GM21528 (cell line): ENCODE measurements at regions not wholly inside any gene's neighbourhood (a gene's known extent, or its start where the extent isn't known, plus 50 kb on each side); places are given as distances from the start of the nearest gene placed in this dataset.
"Not testable (repeated sequence)": the region's sequence is repeated elsewhere in the genome, so short reads cannot be mapped to it uniquely, and the experiment has no call there.

Experiments
- ATAC-seq: cut with Tn5 transposase; IDR thresholded peaks from one replicate; pipeline ENCODE4 v1.9.1; 2021; ENCODE audit warnings: mild to moderate bottlenecking, moderate library complexity; ENCODE audit not compliant: unreplicated experiment, low FRiP score

DNA sequence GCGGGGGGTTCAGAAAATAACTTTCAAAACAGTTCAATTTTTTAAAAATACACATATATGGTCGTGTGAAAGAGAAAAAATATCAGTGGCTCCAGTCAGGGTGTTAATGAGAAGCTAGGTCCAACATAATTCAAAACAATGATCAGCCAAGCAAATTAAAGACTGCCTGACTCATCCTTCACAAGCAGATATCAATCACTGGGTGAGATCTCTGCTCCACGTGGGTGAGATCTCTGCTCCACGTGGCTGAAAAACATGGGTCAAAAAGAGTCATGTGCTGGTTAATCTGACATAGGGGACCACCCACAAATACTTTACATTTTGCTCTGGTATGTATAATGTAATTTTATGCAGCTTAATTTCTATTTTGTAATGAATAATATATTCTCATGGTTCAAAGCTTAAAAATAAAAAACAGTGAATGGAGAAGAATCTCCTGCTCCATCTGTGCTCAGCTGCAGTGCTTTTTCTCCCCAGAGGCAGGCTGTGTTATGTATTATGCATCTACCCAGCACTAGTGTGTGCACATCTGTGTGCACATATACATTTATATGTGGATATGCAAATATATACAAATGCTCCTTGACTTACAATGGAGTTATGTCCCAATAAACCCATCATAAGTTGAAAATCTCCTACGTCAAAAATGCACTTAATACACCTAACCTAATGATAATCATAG lies 93.1 kb upstream of the S1PR3 start:
- ATAC-seq, result no peak

DNA sequence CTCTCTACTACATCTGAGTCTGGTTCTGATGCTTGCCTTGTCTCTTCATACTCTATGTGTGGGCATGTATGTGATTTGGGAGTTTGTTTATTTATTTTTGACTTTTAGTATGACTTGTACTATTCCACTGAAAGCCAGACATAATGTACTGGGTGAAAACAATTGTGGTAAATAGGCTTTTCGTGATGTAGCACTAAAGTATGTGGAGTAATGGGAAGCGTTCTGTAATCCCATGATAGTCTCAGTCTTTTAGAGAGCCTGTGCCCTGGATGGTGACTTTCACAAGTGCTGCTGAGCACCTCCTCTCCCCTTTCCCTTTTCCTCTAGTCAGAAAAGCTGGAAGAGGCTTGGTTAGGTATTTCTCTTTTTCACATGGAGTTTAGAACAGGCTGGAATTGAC lies 85.8 kb upstream of the S1PR3 start:
- ATAC-seq, result no peak

DNA sequence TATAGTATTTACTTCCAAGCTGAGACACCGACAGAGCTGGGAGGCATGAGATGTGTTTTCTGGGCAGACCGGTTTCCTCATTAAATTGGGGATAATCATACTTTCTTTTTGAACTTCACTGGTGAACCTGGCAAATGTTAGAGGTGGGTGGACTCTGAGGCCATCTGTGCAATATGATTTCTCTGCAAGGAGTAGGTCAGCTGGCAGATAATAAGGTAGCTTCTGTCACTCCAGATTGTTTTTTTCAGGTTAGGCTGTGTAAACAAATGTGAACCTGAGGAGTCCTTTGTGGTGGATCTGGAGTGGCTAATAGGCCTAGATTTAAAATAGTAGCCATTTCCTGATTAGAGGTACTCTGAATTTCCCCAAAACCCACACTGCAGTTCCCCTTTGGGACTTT lies 75.4 kb upstream of the S1PR3 start:
- ATAC-seq, result no peak

DNA sequence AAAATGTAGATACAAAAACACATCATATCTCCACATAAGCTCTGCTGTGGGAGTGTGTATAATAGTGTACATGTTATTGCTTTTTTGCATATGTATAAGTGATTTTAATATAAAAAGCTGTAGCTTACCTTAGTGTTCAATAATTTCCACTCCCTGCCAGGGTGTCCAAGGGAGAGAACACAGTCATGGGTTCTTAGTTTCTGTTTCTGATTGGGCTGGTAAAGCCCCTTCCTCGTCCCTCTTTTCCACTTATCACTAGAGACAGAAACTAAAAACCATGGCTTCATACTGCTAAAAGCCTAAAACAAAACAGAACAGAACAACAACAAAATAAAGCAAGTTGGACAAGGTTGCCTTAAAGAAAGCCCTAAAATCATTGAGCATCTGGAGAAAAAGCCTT lies 74.4 kb upstream of the S1PR3 start:
- ATAC-seq, result no peak

DNA sequence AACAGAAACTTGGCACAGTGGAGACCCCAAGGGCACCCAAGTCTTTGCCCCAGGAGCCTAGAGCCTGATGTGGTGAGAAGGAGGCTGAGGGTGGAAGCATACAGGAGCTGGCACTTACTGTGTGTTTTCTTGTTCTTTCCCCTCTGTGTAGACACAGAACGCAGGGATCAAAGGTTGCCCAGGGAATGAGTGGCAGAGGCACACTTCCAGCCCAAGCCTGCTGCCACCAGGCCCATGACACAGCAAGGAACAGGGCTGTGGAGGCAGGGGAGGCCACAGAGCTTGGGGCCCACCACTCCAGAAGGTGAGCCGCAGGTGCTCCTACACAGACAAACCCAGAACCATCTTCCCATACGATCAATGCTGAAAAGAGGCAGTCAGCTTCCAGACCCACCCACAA lies 73.9 kb upstream of the S1PR3 start:
- ATAC-seq, result no peak

DNA sequence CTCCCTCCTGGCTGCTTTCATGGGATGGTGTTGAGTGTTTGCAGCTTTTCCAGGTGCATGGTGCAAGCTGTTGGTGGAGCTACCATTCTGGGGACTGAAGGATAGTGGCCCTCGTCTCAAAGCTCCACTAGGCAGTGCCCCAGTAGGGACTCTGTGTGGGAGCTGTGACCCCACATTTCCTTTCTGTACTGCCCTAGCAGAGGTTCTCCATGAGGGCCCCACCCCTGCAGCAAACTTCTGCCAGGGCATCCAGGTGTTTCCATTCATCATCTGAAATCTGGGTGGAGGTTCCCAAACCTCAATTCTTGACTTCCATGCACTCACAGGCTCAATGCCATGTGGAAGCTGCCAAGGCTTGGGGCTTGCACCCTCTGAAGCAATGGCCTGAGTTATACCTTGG lies 72.7 kb upstream of the S1PR3 start:
- ATAC-seq, result not testable (repeated sequence)

DNA sequence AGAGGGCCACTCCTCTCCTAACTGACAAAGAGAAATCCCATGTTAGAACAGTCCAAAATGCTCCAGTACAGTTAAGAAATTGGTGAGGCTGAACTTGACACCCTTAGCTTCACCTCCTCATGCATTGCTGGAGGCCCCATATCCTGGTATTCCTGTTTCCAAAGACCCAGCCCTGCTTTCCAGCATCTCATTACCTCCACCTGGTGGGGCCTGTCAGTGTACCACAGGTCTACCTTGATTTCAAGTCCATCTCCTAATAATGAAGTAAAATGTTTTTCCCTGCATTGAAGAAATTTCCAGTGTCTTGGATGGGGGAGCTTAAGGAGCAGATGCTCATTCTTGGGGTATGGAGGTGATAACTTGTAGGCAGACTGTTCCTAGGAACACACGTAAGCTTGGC lies 70.6 kb upstream of the S1PR3 start:
- ATAC-seq, result no peak

DNA sequence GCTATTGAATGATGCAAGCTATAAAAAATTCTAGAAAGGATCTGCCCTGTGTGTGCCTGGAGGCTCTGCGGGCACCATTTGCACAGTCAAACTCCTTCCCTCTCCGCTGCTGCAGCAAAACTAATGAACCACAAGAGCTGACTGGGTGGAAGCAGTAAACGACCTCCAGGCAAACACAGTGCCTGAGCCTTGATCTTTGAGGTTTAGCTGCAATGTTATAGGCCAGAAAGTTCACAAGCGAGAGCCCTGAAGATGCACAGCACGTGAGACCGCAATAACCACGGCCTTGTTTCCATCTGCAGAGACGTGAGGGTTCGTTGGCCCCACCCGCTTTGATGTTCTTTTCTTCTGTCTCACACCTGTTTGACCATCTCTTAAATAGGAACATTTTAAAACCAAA lies 69.2 kb upstream of the S1PR3 start:
- no peak for ATAC-seq

DNA sequence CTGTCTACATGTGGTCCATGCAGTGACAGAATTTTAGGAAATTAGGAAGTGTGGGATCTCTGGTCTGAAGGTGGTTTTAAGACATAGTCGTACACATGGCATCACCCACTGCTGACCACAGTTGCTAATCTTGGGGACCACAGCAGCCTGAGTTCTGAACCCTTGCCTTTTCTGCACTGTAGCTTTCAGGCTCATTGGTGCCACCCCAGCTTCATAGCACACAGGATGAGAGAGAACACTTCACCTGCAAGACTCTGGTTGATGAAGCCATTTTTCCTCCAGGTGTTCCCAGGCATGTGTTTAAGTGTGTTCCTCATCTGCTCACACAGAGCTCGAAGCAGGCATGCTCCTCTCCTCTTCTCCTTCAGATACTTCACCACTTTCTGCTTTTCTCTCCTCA lies 68.2 kb upstream of the S1PR3 start:
- ATAC-seq, result no peak

DNA sequence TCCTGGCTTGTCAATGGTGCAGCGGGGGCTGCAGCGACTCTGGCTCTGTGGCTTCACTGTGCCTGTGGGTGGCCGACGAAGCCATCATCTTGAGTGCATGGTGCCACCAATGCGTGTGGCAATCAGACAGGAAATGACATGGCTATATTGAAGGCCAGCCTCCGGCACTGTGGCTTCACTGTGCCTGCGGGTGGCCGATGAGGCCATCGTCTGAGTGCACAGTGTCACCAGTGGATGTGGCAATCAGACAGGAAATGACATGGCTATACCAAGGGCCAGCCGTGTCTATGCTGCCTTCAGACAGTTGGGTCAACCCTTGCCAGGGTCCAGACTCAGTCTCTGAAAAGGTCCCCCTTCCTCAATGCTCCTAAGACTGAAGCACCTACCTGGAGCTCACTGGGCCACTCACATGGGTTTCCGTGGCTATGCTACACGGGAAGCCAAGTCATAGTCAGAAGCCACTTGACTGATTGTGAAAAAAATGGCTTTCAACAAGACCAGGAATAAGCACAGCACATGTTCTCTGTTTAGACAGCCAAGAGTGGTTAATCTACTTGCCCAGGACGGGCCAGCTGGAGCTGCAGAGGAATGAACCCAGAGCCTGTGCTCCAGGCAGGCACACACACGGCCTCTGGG lies 67.5 kb upstream of the S1PR3 start:
- ATAC-seq, result no peak

DNA sequence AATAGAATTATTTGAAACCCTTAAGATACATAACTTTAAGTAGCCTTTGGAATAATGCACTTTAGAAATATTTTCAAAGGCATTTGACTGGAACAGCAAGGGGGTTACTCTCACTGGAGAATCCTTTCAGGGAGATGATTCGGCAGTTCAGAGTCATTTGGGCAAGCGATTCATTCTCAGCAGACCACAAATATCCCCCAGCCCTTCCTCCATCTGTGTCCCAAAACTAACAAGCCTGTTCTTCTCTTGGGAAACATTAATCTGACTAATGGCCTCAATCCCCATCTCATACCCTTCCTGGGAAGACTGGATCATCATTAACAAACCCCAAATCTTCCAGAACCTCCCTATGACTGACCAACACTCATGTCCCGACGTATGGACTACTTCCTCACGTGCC lies 65.8 kb upstream of the S1PR3 start:
- no peak for ATAC-seq

DNA sequence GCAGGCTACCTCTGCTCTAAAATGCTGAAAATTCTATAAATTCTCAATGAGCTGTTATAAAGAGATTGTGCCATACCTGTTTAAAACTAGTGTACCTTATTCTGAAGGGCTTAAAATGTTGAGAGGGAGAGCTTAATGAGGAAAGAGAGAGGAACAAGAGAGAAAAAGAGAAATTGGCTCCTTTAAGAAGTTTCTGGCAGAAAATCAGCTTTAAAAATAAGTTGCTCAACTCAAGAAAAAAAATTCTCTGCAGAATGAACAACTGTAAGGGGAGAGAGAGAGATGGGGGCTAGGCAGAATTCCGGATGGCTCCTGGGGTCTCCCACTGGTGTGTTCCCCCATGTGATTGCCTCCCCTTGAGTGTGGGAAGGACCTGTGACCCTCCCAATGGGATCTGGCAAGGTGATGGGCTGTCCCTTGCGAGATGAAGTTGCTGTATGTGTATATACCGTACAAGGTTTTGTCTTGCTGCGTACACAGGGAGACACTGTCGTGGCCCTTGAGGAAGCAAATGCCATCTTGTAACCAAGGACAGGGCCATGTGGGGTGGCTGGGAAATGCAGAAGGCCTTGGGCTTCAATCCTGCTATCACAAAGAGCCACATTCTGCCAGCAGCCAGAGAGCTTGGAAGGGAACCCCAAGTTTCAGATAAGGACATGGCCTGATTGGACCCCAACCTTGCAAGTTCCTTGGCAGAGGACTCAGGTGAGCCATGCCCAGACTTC lies 64.3 kb upstream of the S1PR3 start:
- ATAC-seq, result peak; percentile 26

DNA sequence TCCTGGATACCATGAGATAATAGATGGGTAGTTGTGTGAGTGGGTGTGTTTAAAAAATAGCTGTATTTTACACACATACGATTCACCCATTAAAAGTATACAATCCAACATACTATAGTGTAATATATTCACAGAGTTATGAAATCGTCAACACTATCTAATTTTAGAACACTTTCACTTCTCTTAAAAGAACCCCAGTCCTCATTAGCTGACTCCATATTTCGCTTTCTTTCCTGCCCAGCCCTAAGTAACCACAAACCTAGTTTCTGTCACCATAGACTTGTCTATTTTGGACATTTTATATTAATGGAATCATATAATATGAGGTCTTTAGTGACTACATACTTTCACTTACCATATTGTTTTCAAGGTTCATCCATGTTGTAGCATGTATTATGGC lies 63.8 kb upstream of the S1PR3 start:
- peak; percentile 58 for ATAC-seq

DNA sequence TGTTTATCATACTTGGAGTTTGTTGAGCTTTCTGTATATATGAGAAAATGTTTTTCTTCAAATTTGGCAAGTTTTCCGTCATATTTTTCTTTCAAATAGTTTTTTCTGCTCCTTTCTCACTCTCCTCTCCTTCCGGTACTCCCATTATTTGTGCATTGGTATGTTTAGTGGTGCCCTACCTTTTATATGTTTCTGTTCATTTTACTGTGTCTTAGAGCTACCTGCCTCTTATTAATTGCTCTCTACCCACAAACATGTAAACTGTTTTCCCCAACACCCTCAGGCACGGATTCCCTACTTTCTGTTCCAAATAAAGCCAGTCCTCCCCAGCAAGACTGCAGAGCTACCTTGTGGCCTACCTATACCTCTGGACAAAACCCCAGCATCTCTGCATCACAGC lies 60.6 kb upstream of the S1PR3 start:
- no peak for ATAC-seq

DNA sequence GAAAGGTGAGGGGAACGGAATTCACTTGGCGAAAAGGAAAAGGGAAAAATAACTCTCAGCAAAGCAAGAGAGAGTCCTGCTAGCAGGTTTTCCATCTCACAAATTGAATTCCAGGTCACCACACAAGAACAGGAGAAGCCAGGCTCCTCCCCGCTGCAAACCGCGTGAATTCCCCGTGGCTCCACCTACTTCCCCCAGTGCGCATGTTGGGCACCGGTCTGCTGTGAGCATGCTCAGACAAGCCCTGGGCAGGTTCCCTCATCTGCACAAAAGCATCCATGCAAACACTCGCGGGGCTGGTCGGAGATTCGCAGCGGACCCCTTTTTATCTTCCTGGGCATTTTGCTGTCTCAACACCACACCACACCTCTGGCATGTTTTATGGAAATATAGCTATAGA lies 58.5 kb upstream of the S1PR3 start:
- ATAC-seq, result no peak

DNA sequence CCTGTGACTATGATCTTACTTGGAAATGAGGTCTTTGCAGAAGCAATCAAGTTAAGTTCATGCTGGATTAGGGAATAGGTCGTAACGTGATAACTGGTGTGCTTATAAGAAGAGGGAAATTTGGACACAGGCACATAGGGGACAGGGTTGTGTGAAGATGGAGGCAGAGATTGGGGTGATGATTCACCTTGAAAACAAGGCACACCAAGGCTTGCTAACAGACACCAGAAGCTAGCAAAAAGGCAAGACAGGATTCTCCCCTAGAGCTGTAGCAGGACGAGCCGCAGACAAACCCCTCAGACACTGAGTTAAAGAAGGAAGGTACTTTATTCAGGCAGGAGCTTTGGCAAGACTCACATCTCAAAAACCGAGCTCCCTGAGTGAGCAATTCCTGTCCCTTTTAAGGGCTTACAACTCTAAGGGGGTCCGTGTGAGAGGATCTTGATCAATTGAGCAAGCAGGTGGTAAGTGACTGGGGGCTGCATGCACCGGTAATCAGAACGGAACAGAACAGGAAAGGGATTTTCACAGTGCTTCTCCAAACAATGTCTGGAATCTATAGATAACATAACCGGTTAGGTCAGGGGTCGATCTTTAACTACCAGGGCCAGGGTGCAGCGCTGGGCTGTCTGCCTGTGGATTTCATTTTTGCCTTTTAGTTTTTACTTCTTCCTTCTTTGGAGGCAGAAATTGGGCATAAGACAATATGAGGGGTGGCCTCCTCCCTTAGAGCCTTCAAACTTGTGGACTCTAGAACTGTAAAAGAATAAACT lies 57.5 kb upstream of the S1PR3 start:
- ATAC-seq, result no peak

DNA sequence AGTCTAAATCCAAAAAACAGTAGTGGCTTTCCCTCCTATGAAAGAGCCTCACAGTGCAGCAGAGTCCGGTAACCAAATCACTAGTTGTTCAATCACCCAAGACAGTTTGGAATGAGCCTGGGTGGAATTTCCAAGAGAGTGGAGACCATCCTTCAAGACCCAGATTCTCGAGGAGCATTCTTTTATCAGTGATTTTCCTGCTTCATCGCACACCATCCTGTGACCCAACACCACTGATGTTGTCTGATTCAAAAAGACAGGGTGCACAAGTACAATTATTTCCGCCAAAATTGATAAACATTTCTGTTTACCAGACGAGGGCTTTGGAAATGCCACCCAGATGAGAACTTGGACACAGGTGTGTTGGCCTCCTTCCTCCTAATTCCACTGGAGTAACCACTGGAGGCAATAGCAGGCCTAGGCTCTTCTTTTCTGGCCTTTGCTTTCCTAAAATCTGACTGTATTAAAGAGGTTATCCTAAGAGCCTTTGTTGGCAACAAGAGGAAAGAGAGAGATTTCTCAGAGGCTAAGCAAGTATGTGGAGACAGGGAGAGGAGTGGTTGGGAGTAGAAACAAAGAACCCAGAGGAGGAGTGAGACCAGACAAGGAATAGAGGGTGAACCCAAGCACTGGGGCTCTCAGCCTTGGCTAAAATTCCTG lies 56.3 kb upstream of the S1PR3 start:
- ATAC-seq, result no peak

DNA sequence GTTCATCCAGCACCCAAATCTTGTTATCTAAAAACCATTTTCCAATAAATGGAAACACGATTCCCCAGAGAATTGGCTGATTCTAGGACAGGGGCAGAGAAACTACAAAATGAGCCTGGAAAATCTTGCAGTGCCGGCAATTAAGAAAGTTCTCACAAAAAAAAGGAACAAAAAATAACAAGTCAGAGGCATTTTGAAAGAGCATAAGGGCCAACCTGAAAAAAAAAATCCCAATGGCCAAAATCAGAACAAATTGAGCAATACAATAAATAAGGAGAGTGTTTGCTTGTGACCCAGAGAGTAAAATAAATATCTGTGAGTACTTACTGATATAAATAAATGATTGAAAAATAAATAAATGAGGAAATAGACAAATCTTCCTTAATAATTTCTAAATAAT lies 55.1 kb upstream of the S1PR3 start:
- ATAC-seq, result no peak

DNA sequence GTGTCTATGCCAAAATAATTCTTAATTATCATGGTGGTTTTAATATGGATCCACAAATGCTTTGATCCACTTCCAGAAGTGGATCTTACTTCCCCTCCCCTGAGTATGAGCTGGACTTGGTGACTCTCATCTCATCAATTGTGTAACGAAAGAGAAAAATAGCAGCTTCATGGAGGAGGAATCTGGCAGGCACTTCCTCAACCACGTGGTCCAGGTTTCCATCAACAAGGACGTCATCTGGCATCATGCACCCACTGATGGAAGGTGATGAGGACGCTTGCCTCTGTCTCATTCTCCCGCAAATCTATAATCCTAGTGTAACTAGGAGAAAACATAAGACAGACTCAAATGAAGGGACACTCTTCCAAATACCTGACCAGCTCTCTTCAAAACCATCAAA lies 54.6 kb upstream of the S1PR3 start:
- no peak for ATAC-seq

DNA sequence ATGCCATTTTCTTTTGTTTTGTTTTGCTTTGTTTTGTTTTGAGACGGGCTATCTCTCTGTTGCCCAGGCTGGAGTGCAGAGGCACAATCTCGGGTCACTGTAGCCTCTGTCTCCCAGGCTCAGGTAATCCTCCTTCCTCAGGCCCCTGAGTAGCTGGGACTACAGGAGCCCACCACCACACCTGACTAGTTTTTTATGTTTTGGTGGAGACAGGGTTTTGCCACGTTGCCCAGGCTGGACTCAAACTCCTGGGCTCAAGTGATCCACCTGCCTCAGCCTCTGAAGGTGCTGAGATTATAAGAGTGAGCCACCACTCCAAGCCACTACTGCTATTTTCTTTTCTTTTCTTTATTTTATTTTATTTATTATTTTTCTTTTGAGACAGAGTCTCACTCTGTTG lies 54.0 kb upstream of the S1PR3 start:
- ATAC-seq, result no peak

DNA sequence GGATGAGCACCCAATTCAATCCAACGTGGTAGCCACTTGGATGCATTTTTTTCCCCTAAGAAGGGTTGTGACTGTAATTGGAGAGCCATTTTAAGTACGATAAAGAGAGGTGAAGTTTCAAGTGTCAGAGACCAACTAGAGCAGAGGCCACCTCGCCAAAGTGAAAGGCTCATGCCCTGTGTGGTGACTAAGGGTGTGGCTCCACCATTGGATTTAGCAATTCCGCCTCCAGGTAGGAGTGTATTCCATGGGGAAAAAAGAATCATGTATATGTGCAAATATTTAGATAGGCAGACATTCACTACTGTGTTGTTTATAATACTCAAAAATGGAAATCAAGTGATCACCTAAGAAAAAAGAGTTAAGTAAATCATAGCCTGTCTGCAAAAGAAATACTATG lies 53.1 kb upstream of the S1PR3 start:
- ATAC-seq, result no peak
